ENCODE measurements at regions not wholly inside any gene's neighbourhood (a gene's known extent, or its start where the extent isn't known, plus 50 kb on each side); places are given as distances from the start of the nearest gene placed in this dataset.
A peak's percentile ranks its signal among the peaks of the same experiment; 100 is the strongest.

GRCh38 chr18:10377956-10378355 is 76.5 kb upstream of the APCDD1 start:
- no peaks in the 10 kb centered on the region for H3K27me3 ChIP-seq (ENCODE audit: control insufficient read depth, extremely low read depth, insufficient read depth, low read length)
- no peak overlapping the region for H3K4me2 ChIP-seq (ENCODE audit: control insufficient read depth, extremely low read depth, insufficient read depth, low read depth, low read length)
- H3K9me3 ChIP-seq (ENCODE audit: control insufficient read depth, low read depth, low read length) = no peaks in the 10 kb centered on the region
- H3K79me2 ChIP-seq (ENCODE audit: control insufficient read depth, insufficient read depth, low read length) = no peaks in the 10 kb centered on the region
- H3K9ac ChIP-seq (ENCODE audit: control insufficient read depth, extremely low read depth, insufficient read depth, low read length) = no peak overlapping the region
- TF ChIP-seq EZH2 (IDR thresholded peaks at IDR 0.05; ENCODE audit: low read length) (no peak), CTCF (optimal IDR thresholded peaks at IDR 0.05 in 1 of 3, IDR thresholded peaks at IDR 0.05 in 1 of 3, conservative IDR thresholded peaks at IDR 0.05 in 1 of 3; ENCODE audit: extremely low read depth in 1 of 3, insufficient read depth in 2 of 3, low read length in 3 of 3) (no peak)
- H3K27ac ChIP-seq (ENCODE audit: control insufficient read depth, insufficient read depth, low read length) = no peak overlapping the region
- H4K20me1 ChIP-seq (ENCODE audit: control insufficient read depth, extremely low read depth, insufficient read depth, low read length) = no peaks in the 10 kb centered on the region
- H3K36me3 ChIP-seq (ENCODE audit: control insufficient read depth in 2 of 2, extremely low read depth in 1 of 2, insufficient read depth in 2 of 2, low read length in 2 of 2) = no peaks in the 10 kb centered on the region
- no peak overlapping the region for H2AFZ ChIP-seq (ENCODE audit: control insufficient read depth, low read length)
- dilution Hi-C loops (cut with MboI; ENCODE audit: extremely low pct_ligation_motif_present, low sequenced_read_pairs) = no loop called here
- H3K4me3 ChIP-seq (ENCODE audit: control insufficient read depth in 2 of 3, extremely low read depth in 1 of 3, insufficient read depth in 2 of 3, low read depth in 1 of 3, low read length in 3 of 3) = no peak overlapping the region
- DNase-seq (ENCODE audit: low read depth, low spot score) (no peak), FAIRE-seq (no peak)
- peaks cover 20% of the 10 kb centered on the region for H3K4me1 ChIP-seq (ENCODE audit: control insufficient read depth, extremely low read depth, insufficient read depth, low read length)
- H3K9me1 ChIP-seq (ENCODE audit: control insufficient read depth, extremely low read depth, insufficient read depth, low read length) = no peaks in the 10 kb centered on the region

GRCh38 chr18:10378688-10379420 is 75.6 kb upstream of the APCDD1 start:
- peak; percentile 61 for FAIRE-seq
- DNase-seq (ENCODE audit: low read depth, low spot score) = no peak
- dilution Hi-C loops (cut with MboI; ENCODE audit: extremely low pct_ligation_motif_present, low sequenced_read_pairs) = no loop called here

More at GRCh38 chr18:10378688-10379420, 75.6 kb upstream of the APCDD1 start:
- H3K9me1 ChIP-seq (ENCODE audit: control insufficient read depth, extremely low read depth, insufficient read depth, low read length) = no peaks in the 10 kb centered on the region
- H3K27ac ChIP-seq (ENCODE audit: control insufficient read depth, insufficient read depth, low read length) = no peak overlapping the region
- H2AFZ ChIP-seq (ENCODE audit: control insufficient read depth, low read length) = no peak overlapping the region
- no peaks in the 10 kb centered on the region for H3K9me3 ChIP-seq (ENCODE audit: control insufficient read depth, low read depth, low read length)
- H3K9ac ChIP-seq (ENCODE audit: control insufficient read depth, extremely low read depth, insufficient read depth, low read length) = no peak overlapping the region
- no peaks in the 10 kb centered on the region for H3K27me3 ChIP-seq (ENCODE audit: control insufficient read depth, extremely low read depth, insufficient read depth, low read length)
- no peak for TF ChIP-seq CTCF (optimal IDR thresholded peaks at IDR 0.05 in 1 of 3, IDR thresholded peaks at IDR 0.05 in 1 of 3, conservative IDR thresholded peaks at IDR 0.05 in 1 of 3; ENCODE audit: extremely low read depth in 1 of 3, insufficient read depth in 2 of 3, low read length in 3 of 3)
- no peak for TF ChIP-seq EZH2 (IDR thresholded peaks at IDR 0.05; ENCODE audit: low read length)
- H3K36me3 ChIP-seq (ENCODE audit: control insufficient read depth in 2 of 2, extremely low read depth in 1 of 2, insufficient read depth in 2 of 2, low read length in 2 of 2) = no peaks in the 10 kb centered on the region
- H3K4me2 ChIP-seq (ENCODE audit: control insufficient read depth, extremely low read depth, insufficient read depth, low read depth, low read length) = no peak overlapping the region
- no peaks in the 10 kb centered on the region for H4K20me1 ChIP-seq (ENCODE audit: control insufficient read depth, extremely low read depth, insufficient read depth, low read length)
- H3K4me1 ChIP-seq (ENCODE audit: control insufficient read depth, extremely low read depth, insufficient read depth, low read length) = peaks cover 20% of the 10 kb centered on the region
- no peaks in the 10 kb centered on the region for H3K79me2 ChIP-seq (ENCODE audit: control insufficient read depth, insufficient read depth, low read length)
- H3K4me3 ChIP-seq (ENCODE audit: control insufficient read depth in 2 of 3, extremely low read depth in 1 of 3, insufficient read depth in 2 of 3, low read depth in 1 of 3, low read length in 3 of 3) = no peak overlapping the region

All from keratinocyte (primary cell).